LNCAP (cell line): ENCODE measurements at regions not wholly inside any gene's neighbourhood (a gene's known extent, or its start where the extent isn't known, plus 50 kb on each side); places are given as distances from the start of the nearest gene placed in this dataset.
A peak's percentile ranks its signal among the peaks of the same experiment; 100 is the strongest.

Experiments used
- CTCF ChIP-seq: fragments of 450-650 bp; IDR thresholded peaks from 2 replicates; pipeline ENCODE4 v1.5.1; 2017; ENCODE audit warnings: mild to moderate bottlenecking

DNA sequence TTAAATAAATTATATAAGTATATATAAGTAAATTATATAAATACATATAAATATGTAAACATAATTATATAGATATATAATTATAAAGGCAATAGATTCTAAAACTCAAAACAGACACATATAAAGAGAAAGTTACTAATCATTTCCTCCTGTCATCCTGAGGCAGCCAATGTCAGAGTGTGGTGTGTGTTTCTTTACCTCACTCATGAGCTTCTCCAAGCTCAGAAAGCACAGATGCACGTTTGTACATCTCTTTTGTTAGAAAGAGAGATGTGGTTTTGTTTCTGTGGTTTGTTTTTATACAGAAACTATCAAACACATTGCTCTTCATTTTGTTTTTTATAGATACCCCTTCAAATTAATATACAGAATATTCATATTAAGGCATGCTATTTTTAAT, 594.8 kb downstream of the USP25 start:
- no peak for TF ChIP-seq CTCF

DNA sequence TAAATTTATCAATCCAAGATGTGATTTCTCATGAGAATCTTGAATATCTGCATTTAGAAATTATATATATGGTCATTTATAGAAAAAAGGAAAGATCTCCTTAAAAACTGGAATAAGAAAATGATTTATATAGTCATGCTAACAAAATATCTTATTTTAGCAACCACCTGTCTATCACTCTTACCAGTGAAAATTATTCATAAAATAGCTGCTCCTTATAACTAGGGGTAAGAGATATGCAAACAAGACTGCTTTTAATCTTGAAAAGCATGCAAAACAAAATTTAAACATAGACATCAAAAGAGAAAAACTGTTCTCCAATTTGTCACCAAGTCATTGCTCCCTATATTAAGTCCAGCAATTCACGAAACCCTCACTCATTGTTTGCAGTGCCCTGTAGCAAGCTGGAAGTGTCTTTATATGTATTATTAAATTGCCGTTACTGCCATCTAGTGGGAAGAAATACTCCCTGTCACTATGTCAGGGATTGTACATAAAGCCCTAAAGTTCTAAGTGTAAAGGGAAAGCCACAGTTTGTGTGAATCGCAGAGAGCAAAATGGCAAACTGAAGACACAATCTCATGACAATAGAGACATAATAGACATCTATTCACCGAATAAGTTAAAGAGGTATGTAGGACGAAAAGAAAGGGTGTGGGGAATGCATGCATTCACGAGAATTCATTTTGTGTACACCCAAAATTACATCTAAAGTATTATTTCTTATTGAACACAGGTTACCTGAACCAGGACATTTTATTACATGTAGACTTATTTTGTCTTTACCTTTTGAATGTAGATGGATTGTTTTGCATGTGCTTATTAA, 600.5 kb downstream of the USP25 start:
- TF ChIP-seq CTCF, result peak; percentile 66

DNA sequence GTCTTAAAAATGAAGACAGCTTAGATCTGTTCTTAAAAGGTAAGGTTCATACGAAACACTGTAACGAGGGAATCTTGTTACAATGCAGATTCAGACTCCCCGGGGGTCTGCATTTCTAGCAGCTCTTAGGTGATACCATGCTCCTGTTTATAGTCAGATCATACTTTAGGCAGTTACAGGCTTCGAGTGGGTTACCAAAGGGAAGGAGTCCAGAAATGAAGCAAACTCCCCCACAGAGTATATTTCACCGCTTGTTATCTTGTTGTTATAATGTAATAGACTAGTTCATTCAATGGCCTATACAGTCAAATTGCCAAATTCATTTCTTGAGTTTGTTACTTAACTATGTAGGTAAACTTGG, 601.1 kb downstream of the USP25 start:
- no peak for TF ChIP-seq CTCF

DNA sequence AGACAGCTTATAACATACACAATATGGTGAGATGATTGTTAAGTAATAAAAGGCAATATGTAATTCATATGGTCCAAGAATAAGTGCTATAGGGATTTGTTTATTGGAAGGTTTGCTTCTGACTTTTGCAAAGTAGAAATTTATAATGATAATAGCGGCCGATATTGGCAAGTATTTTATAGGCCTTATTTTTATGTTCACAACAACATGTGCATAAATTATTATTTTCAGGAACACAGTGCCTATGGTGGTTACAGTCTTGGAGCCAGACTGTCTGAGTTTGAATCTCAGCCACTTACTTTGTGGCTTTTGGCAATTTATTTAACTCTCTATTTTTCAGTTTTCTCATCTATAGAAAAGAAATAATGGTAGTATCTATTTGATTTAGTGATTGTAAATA, 607.5 kb downstream of the USP25 start:
- TF ChIP-seq CTCF, result no peak

- TF ChIP-seq CTCF, result no peak
Observed at GRCh38 chr21:16342932-16343331, 613.1 kb downstream of the USP25 start.

GRCh38 chr21:16343776-16344175, 614.0 kb downstream of the USP25 start:
- no peak for TF ChIP-seq CTCF

GRCh38 chr21:16345757-16346156, 616.0 kb downstream of the USP25 start:
- TF ChIP-seq CTCF, result no peak

DNA sequence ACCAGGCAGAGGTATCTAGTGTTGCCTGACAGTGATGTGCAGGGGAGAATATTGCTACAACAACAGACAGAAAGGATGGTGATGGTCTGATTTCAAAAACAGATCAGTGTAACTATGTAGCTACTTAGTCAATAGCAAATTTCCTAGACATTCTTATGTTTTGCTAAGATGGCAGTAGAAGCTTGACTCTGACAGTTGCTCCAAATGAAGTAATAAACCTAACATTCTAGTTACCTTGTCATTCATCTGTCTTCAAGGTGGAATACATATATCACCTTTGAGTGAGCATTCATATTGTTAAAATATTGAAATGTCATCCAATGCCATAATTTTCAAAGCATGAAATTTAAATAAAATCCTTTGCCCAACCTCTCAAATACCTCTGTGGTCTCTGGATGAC, 617.4 kb downstream of the USP25 start:
- TF ChIP-seq CTCF, result no peak
